HUES48 (cell line): ENCODE measurements at regions not wholly inside any gene's neighbourhood (a gene's known extent, or its start where the extent isn't known, plus 50 kb on each side); places are given as distances from the start of the nearest gene placed in this dataset.

Source experiments
- H3K27ac ChIP-seq: one replicate; pipeline ENCODE4 v1.7.0; 2013; ENCODE audit warnings: low read depth, low read length, inconsistent platforms
- H3K27me3 ChIP-seq: 2 replicates; pipeline ENCODE4 v1.6.1; 2013; ENCODE audit warnings: mild to moderate bottlenecking, low read length; ENCODE audit not compliant: control insufficient read depth, insufficient read depth
- H3K36me3 ChIP-seq: 2 replicates; pipeline ENCODE4 v1.6.1; 2013; ENCODE audit warnings: low read length; ENCODE audit not compliant: control insufficient read depth, insufficient read depth
- H3K4me1 ChIP-seq: 2 replicates; pipeline ENCODE4 v1.6.1; 2013; ENCODE audit warnings: mild to moderate bottlenecking, low read length; ENCODE audit not compliant: control insufficient read depth, insufficient read depth
- H3K4me3 ChIP-seq: 2 replicates; pipeline ENCODE4 v1.5.1; 2013; ENCODE audit warnings: mild to moderate bottlenecking, low read depth, low read length
- H3K9ac ChIP-seq: 2 replicates; pipeline ENCODE4 v1.6.1; 2013; ENCODE audit warnings: mild to moderate bottlenecking, low read depth, low read length, moderate library complexity
- H3K9me3 ChIP-seq: 2 replicates; pipeline ENCODE4 v1.6.1; 2013; ENCODE audit warnings: low read length; ENCODE audit not compliant: control insufficient read depth, insufficient read depth

- H3K9me3 ChIP-seq: no peaks in the 10 kb centered on the region
- peaks cover 14% of the 10 kb centered on the region; the same call in 1 of the 2 replicates for H3K4me1 ChIP-seq
- H3K36me3 ChIP-seq: no peaks in the 10 kb centered on the region
- H3K27me3 ChIP-seq: no peaks in the 10 kb centered on the region
- no peak overlapping the region for H3K9ac ChIP-seq
- no peak overlapping the region for H3K4me3 ChIP-seq
- peak overlapping the region; percentile 2 for H3K27ac ChIP-seq
These were observed 106.1 kb upstream of the RFLNA start for GRCh38 chr12:124188561-124189405.

GRCh38 chr12:124190312-124191023 lies 104.4 kb upstream of the RFLNA start:
- Histone ChIP-seq H3K36me3 (no peaks in the 10 kb centered on the region), H3K27me3 (no peaks in the 10 kb centered on the region), H3K4me1 (peaks cover 14% of the 10 kb centered on the region; the same call in 1 of the 2 replicates), H3K9me3 (no peaks in the 10 kb centered on the region), H3K27ac (no peak overlapping the region), H3K9ac (no peak overlapping the region), H3K4me3 (no peak overlapping the region)

DNA sequence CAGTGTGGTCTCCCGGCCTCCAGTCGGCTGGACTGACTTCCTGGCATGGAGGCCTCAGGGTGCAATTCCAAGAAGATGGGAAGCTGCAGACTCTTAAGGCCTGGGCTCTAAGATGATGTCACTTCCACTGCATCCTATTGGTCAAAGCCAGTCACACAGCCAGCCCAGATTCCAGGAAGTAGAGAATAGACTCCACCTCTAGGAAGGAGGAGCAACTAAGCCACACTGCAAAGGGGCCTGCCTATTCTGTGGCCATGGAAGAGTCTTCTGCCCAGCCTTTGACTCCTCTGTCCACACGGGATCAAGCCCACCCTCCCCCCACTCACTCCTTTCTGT lies 103.9 kb upstream of the RFLNA start:
- no peaks in the 10 kb centered on the region for H3K9me3 ChIP-seq
- no peak overlapping the region for H3K27ac ChIP-seq
- no peaks in the 10 kb centered on the region for H3K36me3 ChIP-seq
- no peak overlapping the region for H3K9ac ChIP-seq
- H3K4me1 ChIP-seq: peaks cover 14% of the 10 kb centered on the region; the same call in 1 of the 2 replicates
- no peaks in the 10 kb centered on the region for H3K27me3 ChIP-seq
- no peak overlapping the region for H3K4me3 ChIP-seq

DNA sequence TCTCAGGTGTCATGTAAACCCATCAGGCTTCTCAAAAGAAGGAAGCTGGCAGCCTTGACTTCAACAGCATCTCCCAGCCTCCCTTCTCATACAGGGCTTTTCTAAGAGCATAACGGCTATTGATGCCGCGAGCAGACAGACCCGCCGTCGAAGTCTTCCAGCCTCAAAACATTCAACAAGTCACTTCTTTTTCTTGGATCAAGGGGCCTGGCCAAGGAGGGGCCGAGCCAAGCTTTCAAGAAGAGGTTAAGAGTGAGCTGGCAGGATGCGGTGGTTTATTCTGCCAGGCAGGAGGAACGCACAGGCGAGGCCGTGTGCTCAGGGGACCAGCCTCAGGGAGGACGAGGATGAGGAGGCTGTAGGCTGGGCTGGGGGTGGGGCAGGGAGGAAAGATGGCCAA lies 102.9 kb upstream of the RFLNA start:
- Histone ChIP-seq H3K4me3 (no peak overlapping the region), H3K27ac (no peak overlapping the region), H3K36me3 (no peaks in the 10 kb centered on the region), H3K27me3 (no peaks in the 10 kb centered on the region), H3K9me3 (no peaks in the 10 kb centered on the region), H3K4me1 (peaks cover 14% of the 10 kb centered on the region; the same call in 1 of the 2 replicates), H3K9ac (no peak overlapping the region)

DNA sequence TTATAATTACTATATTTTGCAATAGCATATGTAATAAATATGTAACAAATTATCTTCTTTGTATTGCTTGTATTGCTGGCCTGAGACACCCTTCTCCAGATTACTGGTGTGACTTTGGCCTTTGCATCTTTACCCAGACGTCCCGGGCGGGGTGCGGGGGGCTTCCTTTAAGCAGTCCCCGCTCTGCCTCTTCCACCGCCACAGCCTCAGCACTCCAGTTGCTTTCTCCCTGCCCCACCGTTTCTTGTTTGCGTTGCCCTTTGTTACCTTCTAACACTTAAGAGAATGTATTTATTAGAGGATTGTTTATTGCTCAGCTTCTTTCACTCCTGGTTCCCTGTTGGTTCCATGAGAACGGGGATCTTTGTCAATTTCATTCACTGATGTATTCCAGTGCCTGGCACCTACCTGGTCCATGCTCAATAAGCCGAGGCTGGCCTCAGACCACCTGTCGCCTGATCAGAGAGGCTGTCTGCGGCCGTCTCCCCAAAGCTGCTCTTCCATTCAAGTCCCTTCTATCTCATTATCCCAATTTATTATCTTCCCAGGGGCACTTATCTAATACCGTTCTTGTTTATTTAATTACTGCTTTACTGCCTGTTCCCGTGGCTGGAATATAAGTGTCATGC lies 100.5 kb upstream of the RFLNA start:
- no peak overlapping the region for H3K9ac ChIP-seq
- no peaks in the 10 kb centered on the region for H3K27me3 ChIP-seq
- no peaks in the 10 kb centered on the region for H3K36me3 ChIP-seq
- H3K4me3 ChIP-seq: no peak overlapping the region
- no peaks in the 10 kb centered on the region; the same call in 1 of the 2 replicates for H3K4me1 ChIP-seq
- no peak overlapping the region for H3K27ac ChIP-seq
- no peaks in the 10 kb centered on the region for H3K9me3 ChIP-seq

- Histone ChIP-seq H3K4me3 (no peak overlapping the region), H3K27ac (no peak overlapping the region), H3K9me3 (no peaks in the 10 kb centered on the region), H3K36me3 (no peaks in the 10 kb centered on the region), H3K27me3 (no peaks in the 10 kb centered on the region), H3K9ac (no peak overlapping the region), H3K4me1 (no peaks in the 10 kb centered on the region)
These were observed 99.9 kb upstream of the RFLNA start for GRCh38 chr12:124194893-124195566.

- no peaks in the 10 kb centered on the region for H3K4me1 ChIP-seq
- no peaks in the 10 kb centered on the region for H3K36me3 ChIP-seq
- no peaks in the 10 kb centered on the region for H3K27me3 ChIP-seq
- no peaks in the 10 kb centered on the region for H3K9me3 ChIP-seq
- no peak overlapping the region for H3K9ac ChIP-seq
- no peak overlapping the region for H3K4me3 ChIP-seq
- H3K27ac ChIP-seq: no peak overlapping the region
These were observed 99.3 kb upstream of the RFLNA start for GRCh38 chr12:124195567-124195942.

- H3K36me3 ChIP-seq: no peaks in the 10 kb centered on the region
- H3K9ac ChIP-seq: no peak overlapping the region
- no peaks in the 10 kb centered on the region for H3K27me3 ChIP-seq
- H3K4me1 ChIP-seq: no peaks in the 10 kb centered on the region
- H3K4me3 ChIP-seq: no peak overlapping the region
- H3K27ac ChIP-seq: no peak overlapping the region
- no peaks in the 10 kb centered on the region for H3K9me3 ChIP-seq
These were observed 98.7 kb upstream of the RFLNA start for GRCh38 chr12:124196236-124196635.

GRCh38 chr12:124201248-124201647 lies 93.6 kb upstream of the RFLNA start:
- Histone ChIP-seq H3K9ac (no peak overlapping the region), H3K27ac (no peak overlapping the region), H3K36me3 (no peaks in the 10 kb centered on the region), H3K27me3 (no peaks in the 10 kb centered on the region), H3K9me3 (no peaks in the 10 kb centered on the region), H3K4me1 (no peaks in the 10 kb centered on the region), H3K4me3 (no peak overlapping the region)

GRCh38 chr12:124203176-124203575 lies 91.7 kb upstream of the RFLNA start:
- Histone ChIP-seq H3K27ac (no peak overlapping the region), H3K27me3 (no peaks in the 10 kb centered on the region), H3K4me1 (no peaks in the 10 kb centered on the region)

More at GRCh38 chr12:124203176-124203575, 91.7 kb upstream of the RFLNA start:
- Histone ChIP-seq H3K36me3 (no peaks in the 10 kb centered on the region), H3K4me3 (no peak overlapping the region), H3K9me3 (no peaks in the 10 kb centered on the region), H3K9ac (no peak overlapping the region)
